ENCODE measurements at regions not wholly inside any gene's neighbourhood (a gene's known extent, or its start where the extent isn't known, plus 50 kb on each side); places are given as distances from the start of the nearest gene placed in this dataset.

DNA sequence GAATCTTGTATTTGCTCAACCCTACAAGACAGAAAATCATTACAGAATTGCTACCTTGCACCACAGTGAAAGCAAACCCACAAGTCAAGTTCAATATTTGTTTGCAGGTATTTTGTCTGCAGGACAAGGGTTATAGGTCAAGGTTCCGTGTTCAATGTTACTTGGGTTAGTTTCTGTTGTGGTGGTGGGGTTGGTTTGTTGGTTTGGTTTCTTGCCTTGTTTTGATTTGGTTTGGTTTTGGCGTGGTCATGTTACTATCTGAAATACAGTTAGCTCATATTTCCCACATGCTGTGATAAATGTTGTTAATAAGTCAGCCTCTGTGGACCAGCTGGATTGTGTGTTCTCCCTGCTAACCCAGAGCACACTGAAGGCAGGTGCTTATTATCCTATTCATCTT lies 75.6 kb upstream of the INSIG1 start:
- Histone ChIP-seq H3K4me1 (ENCODE audit: control insufficient read depth, insufficient read depth, low read length) (no peaks in the 10 kb centered on the region), H3K4me3 (ENCODE audit: low read depth, low read length) (no peak overlapping the region), H3K36me3 (ENCODE audit: control insufficient read depth, insufficient read depth, low read length) (no peaks in the 10 kb centered on the region), H3K27me3 (ENCODE audit: control insufficient read depth, insufficient read depth, low read length) (peaks cover 1% of the 10 kb centered on the region), H3K9me3 (ENCODE audit: control insufficient read depth, insufficient read depth, low read length) (no peaks in the 10 kb centered on the region), H3K9ac (ENCODE audit: low read depth, low read length) (no peak overlapping the region)

DNA sequence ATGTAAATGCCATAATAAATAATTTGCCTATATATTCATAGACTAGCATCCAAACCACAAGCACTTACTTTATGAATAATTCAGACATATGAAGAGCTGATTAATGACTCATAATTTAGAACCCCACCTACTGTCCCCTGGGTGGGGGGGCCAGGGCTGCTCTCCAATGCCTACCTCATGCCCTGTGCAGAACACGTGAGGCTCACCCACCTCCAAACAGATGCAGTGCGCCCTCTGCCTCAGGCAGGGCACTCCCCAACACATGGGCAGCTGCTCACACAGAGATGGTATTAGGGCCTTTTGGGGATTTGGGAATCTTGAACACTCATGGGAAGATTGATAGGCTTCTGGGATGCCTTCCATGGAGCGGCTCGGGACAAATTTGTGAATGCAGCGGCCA lies 75.1 kb upstream of the INSIG1 start:
- H3K9me3 ChIP-seq (ENCODE audit: control insufficient read depth, insufficient read depth, low read length) = no peaks in the 10 kb centered on the region
- no peaks in the 10 kb centered on the region for H3K4me1 ChIP-seq (ENCODE audit: control insufficient read depth, insufficient read depth, low read length)
- H3K27me3 ChIP-seq (ENCODE audit: control insufficient read depth, insufficient read depth, low read length) = peaks cover 5% of the 10 kb centered on the region
- H3K36me3 ChIP-seq (ENCODE audit: control insufficient read depth, insufficient read depth, low read length) = no peaks in the 10 kb centered on the region
- no peak overlapping the region for H3K9ac ChIP-seq (ENCODE audit: low read depth, low read length)
- no peak overlapping the region for H3K4me3 ChIP-seq (ENCODE audit: low read depth, low read length)

DNA sequence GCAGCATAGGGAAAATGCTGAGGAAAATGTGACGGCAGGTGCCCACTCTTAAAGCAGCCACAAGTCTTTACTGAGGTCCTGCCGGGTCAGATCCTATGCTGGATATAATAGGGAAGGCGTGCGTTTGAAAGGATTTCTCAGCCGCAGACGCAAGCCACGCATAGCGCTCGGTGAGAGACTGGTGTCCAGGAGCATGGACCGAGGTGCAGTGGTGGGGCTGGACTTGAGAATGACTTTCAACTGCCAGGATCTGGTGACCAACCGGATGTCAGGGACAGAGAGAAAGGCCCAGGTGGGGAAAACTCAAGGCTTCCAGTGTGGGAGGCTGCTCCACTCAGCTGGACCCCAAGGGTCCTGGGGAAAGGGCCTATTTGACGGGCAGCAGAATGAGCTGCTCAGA lies 74.7 kb upstream of the INSIG1 start:
- Histone ChIP-seq H3K27me3 (ENCODE audit: control insufficient read depth, insufficient read depth, low read length) (peaks cover 5% of the 10 kb centered on the region), H3K9ac (ENCODE audit: low read depth, low read length) (no peak overlapping the region)

DNA sequence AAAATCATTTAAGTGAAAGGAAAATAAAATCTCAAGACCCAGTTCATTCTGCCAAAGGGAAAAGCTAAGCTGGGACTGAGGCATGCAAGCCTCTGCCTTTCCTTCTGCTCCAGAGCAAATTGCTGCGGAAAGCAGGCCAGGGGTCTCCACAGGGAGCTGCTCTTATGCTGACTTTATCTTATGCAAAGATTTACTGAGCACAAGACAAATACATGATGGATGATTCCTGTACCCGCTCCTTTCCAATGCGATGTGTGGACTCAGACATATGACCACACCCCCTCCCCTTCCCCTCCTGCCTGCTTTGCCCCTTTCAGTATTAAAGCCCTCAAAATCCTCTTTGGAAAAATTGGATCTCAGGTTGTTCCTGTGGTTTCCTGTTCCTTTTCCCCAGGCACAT lies 74.2 kb upstream of the INSIG1 start:
- no peaks in the 10 kb centered on the region for H3K9me3 ChIP-seq (ENCODE audit: control insufficient read depth, insufficient read depth, low read length)
- peaks cover 5% of the 10 kb centered on the region for H3K27me3 ChIP-seq (ENCODE audit: control insufficient read depth, insufficient read depth, low read length)
- H3K4me3 ChIP-seq (ENCODE audit: low read depth, low read length) = no peak overlapping the region
- H3K9ac ChIP-seq (ENCODE audit: low read depth, low read length) = no peak overlapping the region
- no peaks in the 10 kb centered on the region for H3K36me3 ChIP-seq (ENCODE audit: control insufficient read depth, insufficient read depth, low read length)
- H3K4me1 ChIP-seq (ENCODE audit: control insufficient read depth, insufficient read depth, low read length) = peaks cover 2% of the 10 kb centered on the region

More for the DNA sequence above, 74.7 kb upstream of the INSIG1 start:
- H3K9me3 ChIP-seq (ENCODE audit: control insufficient read depth, insufficient read depth, low read length) = no peaks in the 10 kb centered on the region
- H3K4me1 ChIP-seq (ENCODE audit: control insufficient read depth, insufficient read depth, low read length) = no peaks in the 10 kb centered on the region
- H3K4me3 ChIP-seq (ENCODE audit: low read depth, low read length) = no peak overlapping the region
- no peaks in the 10 kb centered on the region for H3K36me3 ChIP-seq (ENCODE audit: control insufficient read depth, insufficient read depth, low read length)

DNA sequence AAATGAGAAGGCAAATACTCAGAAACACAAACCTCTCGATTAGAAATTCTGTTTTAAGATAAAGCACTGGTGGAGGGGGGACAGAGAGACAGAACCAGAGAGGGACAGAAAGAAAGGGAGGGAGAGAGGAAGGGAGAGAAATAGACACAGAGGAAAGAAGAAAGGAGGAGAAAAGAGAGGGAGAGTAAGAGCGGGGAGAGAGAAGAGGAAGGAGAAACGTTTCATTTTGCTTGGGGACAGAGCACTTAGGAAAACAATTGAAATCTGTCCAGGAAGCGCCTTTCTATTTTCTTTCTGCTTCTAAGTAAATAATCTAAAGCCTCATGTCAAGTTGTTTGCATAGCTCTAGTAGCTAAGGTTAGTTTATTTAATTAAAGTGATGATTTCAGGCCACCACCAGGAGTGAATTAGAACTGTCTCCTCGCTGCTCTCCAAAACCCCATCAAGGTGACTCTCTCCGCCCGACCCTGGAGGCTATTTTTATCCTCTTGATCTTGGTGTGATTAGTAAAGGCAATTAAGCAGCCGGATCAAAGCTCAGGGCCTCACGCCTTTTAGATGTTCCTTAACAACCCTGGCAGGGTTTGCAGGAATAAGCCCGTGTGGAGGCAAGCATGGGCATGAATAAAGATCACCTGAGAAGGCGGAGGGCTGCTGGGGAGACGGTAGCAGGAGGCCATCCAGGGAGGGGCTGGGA lies 73.4 kb upstream of the INSIG1 start:
- H3K9ac ChIP-seq (ENCODE audit: low read depth, low read length) = no peak overlapping the region
- no peak overlapping the region for H3K4me3 ChIP-seq (ENCODE audit: low read depth, low read length)
- H3K27me3 ChIP-seq (ENCODE audit: control insufficient read depth, insufficient read depth, low read length) = peaks cover 5% of the 10 kb centered on the region
- H3K36me3 ChIP-seq (ENCODE audit: control insufficient read depth, insufficient read depth, low read length) = no peaks in the 10 kb centered on the region
- H3K4me1 ChIP-seq (ENCODE audit: control insufficient read depth, insufficient read depth, low read length) = peaks cover 2% of the 10 kb centered on the region
- no peaks in the 10 kb centered on the region for H3K9me3 ChIP-seq (ENCODE audit: control insufficient read depth, insufficient read depth, low read length)

DNA sequence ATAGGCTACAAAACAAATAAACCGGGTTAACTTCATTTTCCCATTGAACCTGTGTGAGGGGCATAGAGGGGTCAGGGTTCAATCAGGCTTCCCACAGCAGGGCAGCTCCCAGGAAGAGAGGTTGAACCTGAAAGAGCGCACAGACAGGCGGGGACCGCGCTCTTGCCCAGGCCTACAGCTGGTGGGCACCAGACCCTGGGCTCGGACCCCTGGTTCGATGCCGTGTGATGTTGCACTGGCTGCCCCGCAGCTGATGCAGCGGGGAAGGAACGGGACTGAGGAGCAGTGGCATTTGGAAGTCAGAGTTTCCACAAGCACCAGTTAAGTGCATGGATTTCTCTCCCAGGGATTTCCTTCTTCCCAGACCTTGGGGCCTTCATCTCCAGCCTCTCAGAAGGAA lies 72.6 kb upstream of the INSIG1 start:
- Histone ChIP-seq H3K9ac (ENCODE audit: low read depth, low read length) (no peak overlapping the region), H3K9me3 (ENCODE audit: control insufficient read depth, insufficient read depth, low read length) (no peaks in the 10 kb centered on the region), H3K27me3 (ENCODE audit: control insufficient read depth, insufficient read depth, low read length) (peaks cover 5% of the 10 kb centered on the region), H3K4me3 (ENCODE audit: low read depth, low read length) (no peak overlapping the region), H3K36me3 (ENCODE audit: control insufficient read depth, insufficient read depth, low read length) (no peaks in the 10 kb centered on the region), H3K4me1 (ENCODE audit: control insufficient read depth, insufficient read depth, low read length) (peaks cover 2% of the 10 kb centered on the region)

DNA sequence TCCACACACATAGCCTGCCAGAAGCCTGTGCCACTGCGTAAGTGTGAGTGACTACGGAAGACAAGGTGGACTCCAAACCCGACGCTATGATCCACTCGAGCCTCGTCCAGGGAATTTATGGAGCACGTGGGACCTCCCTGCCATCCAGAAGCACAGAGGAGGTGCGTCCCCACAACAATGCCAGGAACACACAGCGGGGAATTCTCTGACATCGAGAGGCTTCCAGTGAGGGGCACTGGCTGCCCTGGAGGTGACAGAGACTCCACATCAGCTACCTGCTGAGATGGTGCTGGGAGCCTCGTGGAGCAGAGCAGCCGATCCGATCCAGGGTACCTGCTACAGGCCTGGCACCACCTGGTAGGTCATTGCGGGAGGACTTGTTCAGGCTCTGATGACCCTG lies 72.2 kb upstream of the INSIG1 start:
- no peaks in the 10 kb centered on the region for H3K36me3 ChIP-seq (ENCODE audit: control insufficient read depth, insufficient read depth, low read length)
- H3K27me3 ChIP-seq (ENCODE audit: control insufficient read depth, insufficient read depth, low read length) = peaks cover 5% of the 10 kb centered on the region
- peaks cover 2% of the 10 kb centered on the region for H3K4me1 ChIP-seq (ENCODE audit: control insufficient read depth, insufficient read depth, low read length)
- no peaks in the 10 kb centered on the region for H3K9me3 ChIP-seq (ENCODE audit: control insufficient read depth, insufficient read depth, low read length)
- H3K9ac ChIP-seq (ENCODE audit: low read depth, low read length) = no peak overlapping the region
- no peak overlapping the region for H3K4me3 ChIP-seq (ENCODE audit: low read depth, low read length)

DNA sequence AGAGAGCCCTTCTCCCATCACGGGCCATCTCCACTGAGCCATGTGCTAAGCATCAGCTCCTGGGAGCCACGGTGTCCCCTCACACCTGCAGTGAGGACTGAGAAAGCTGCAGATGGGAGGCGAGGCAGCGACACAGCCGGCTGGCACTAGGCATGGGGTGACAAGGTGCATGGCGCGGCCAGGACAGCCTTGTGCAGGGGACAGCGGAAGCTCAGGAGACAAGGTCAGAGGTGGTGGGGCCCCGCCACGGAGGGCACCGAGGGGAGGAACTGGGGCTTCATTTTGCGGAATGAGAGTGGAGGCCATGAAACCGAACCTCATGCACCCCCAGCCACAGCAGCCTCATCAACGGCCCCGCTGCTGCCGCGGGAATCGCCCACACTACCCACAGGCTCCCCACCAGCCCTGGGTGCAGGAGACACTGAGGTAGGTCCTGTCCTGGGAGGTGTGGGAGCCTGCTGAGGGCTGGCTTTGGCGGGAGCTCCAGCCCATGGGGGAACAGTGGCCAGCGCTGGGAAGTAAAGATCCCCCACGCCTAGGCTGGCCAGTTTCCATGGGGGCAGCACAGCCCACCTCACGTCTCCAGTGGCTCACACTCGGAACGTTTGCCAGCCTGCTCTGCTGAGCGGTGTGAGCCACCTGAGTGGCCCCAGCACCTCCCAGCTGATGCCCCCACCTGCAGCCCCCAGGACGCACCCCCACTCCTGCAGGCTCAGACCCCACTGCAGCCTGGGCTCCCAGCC lies 71.2 kb upstream of the INSIG1 start:
- H3K9me3 ChIP-seq (ENCODE audit: control insufficient read depth, insufficient read depth, low read length) = no peaks in the 10 kb centered on the region
- no peak overlapping the region for H3K4me3 ChIP-seq (ENCODE audit: low read depth, low read length)
- no peaks in the 10 kb centered on the region for H3K36me3 ChIP-seq (ENCODE audit: control insufficient read depth, insufficient read depth, low read length)
- peaks cover 5% of the 10 kb centered on the region for H3K27me3 ChIP-seq (ENCODE audit: control insufficient read depth, insufficient read depth, low read length)
- H3K4me1 ChIP-seq (ENCODE audit: control insufficient read depth, insufficient read depth, low read length) = peaks cover 2% of the 10 kb centered on the region
- H3K9ac ChIP-seq (ENCODE audit: low read depth, low read length) = no peak overlapping the region

DNA sequence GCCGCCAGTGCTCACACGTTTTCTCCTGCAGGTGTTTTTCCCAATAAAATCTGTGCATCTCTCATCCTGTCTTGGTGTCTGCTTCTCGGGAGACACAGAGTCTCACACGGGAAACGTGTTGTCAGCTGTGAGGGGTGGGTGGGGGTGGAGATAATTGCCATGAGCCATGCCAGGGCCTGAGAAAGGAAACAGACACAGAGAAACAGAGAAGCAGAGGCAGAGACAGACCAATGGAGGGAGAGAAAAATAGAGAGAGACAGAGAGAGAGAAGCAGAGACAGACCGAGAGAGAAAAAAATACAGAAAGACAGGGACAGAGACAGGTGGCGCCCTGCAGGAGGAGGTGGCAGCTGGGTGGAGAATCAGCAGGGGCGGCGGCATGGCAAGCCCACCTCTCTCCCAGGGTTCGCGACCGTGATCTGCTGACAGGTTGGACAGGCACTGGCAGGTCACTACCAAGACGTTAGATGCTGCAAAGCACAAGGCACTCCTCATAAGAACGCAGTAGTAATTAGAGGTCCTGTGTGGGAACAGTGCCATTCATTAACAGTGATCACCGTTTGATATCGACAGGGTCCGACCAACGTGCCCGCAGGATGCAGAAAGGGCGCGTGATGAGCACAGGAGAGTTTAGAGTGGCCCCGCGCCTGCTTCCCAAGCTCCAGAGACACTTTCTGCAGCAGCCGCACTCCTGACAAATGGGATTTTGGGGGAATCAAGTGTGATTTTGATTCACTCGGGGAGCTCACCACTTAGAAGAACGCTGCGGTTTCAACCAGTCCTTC lies 70.5 kb upstream of the INSIG1 start:
- Histone ChIP-seq H3K9ac (ENCODE audit: low read depth, low read length) (no peak overlapping the region), H3K4me3 (ENCODE audit: low read depth, low read length) (no peak overlapping the region), H3K9me3 (ENCODE audit: control insufficient read depth, insufficient read depth, low read length) (no peaks in the 10 kb centered on the region), H3K27me3 (ENCODE audit: control insufficient read depth, insufficient read depth, low read length) (peaks cover 5% of the 10 kb centered on the region), H3K36me3 (ENCODE audit: control insufficient read depth, insufficient read depth, low read length) (no peaks in the 10 kb centered on the region), H3K4me1 (ENCODE audit: control insufficient read depth, insufficient read depth, low read length) (peaks cover 2% of the 10 kb centered on the region)

DNA sequence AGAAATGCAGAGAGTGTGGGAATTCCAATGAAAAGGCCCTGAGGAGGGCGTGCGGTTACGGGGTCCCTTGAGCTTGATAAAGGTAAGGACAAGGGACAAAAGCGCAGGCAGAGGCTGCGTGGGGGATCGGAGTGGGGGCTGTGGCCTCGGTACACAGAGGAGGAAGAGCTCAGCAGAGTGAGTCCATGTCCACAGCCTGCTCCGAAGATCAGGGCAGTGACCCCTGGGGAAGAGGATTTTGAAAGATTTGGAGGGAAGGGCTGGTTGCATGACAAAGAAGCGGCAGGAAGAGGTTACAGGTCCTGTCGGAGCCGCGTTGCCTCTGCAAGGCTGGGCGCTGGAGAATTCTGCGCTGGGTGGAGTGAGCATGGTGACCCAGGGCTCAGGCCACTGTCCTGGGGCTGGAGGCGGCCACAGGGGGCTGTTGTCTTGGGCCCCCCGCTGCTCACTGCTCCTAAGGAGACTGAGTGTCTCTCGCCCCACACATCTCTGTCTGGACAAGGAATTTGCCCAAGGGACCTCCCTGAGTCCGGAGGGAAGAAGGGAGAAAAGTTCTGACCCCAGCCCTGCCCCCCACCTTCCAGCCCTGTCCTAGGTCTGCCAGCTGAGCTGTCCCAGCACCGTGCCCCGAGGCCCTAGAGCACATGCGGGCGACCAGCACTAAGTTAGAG lies 69.8 kb upstream of the INSIG1 start:
- Histone ChIP-seq H3K4me1 (ENCODE audit: control insufficient read depth, insufficient read depth, low read length) (peaks cover 2% of the 10 kb centered on the region), H3K4me3 (ENCODE audit: low read depth, low read length) (no peak overlapping the region), H3K9me3 (ENCODE audit: control insufficient read depth, insufficient read depth, low read length) (no peaks in the 10 kb centered on the region), H3K36me3 (ENCODE audit: control insufficient read depth, insufficient read depth, low read length) (no peaks in the 10 kb centered on the region), H3K27me3 (ENCODE audit: control insufficient read depth, insufficient read depth, low read length) (peaks cover 5% of the 10 kb centered on the region), H3K9ac (ENCODE audit: low read depth, low read length) (no peak overlapping the region)

DNA sequence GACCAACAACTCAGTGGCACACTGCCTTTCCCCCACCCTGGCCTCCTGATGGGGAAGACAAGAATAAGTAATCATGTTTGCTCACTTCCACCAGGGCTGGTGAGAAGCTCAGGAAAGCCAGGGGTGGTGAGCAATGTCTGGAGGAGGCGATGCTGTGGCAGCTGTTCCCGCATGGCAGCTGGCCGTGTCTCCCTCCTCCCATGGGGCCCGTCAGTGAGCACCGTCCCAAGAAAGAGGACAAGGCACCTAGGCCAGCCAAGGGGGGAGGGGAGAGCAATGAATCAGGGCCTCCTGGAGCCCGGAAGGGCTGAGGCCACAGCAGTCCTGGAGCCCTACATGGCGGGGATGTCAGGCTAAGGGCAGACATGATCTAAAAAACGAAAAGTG lies 69.2 kb upstream of the INSIG1 start:
- H3K4me3 ChIP-seq (ENCODE audit: low read depth, low read length) = no peak overlapping the region
- peaks cover 2% of the 10 kb centered on the region for H3K4me1 ChIP-seq (ENCODE audit: control insufficient read depth, insufficient read depth, low read length)
- H3K36me3 ChIP-seq (ENCODE audit: control insufficient read depth, insufficient read depth, low read length) = no peaks in the 10 kb centered on the region
- no peak overlapping the region for H3K9ac ChIP-seq (ENCODE audit: low read depth, low read length)
- no peaks in the 10 kb centered on the region for H3K9me3 ChIP-seq (ENCODE audit: control insufficient read depth, insufficient read depth, low read length)
- peaks cover 5% of the 10 kb centered on the region for H3K27me3 ChIP-seq (ENCODE audit: control insufficient read depth, insufficient read depth, low read length)

All from iPS-15b (cell line).